Colonic mucosa (tissue), 4 donors: ENCODE measurements at regions not wholly inside any gene's neighbourhood (a gene's known extent, or its start where the extent isn't known, plus 50 kb on each side); places are given as distances from the start of the nearest gene placed in this dataset.
"Not testable (repeated sequence)": the region's sequence is repeated elsewhere in the genome, so short reads cannot be mapped to it uniquely, and the experiment has no call there.

Experiments
- DNase-seq: peaks from one replicate; pipeline ENCODE4 v3.0.0-alpha.2; 2020
- H3K27ac ChIP-seq: fragments of 200-600 bp; one replicate; pipeline ENCODE4 v1.8.0; 2021
- H3K27me3 ChIP-seq: fragments of 200-600 bp; one replicate; pipeline ENCODE4 v1.8.0; 2021
- H3K36me3 ChIP-seq: fragments of 200-600 bp; one replicate; pipeline ENCODE4 v1.8.0; 2021
- H3K4me1 ChIP-seq: fragments of 200-600 bp; one replicate; pipeline ENCODE4 v1.8.0; 2021; ENCODE audit warnings: mild to moderate bottlenecking
- H3K4me3 ChIP-seq: fragments of 200-600 bp; one replicate; pipeline ENCODE4 v1.8.0; 2021
- H3K9ac ChIP-seq, 2 donors: one replicate each; pipeline ENCODE4 v1.7.0; 2013; ENCODE audit warnings: control low read depth in 2 of 2, low read depth in 2 of 2, low read length in 2 of 2
- H3K9me3 ChIP-seq: fragments of 200-600 bp; one replicate; pipeline ENCODE4 v1.8.0; 2021
- intact Hi-C: fragments of 100-400 bp; cut with DNase I; formaldehyde crosslinking; loops from one replicate; pipeline ENCODE4 v1.14.1; 2022
- TF ChIP-seq, protein P1 (sequence below): fragments of 200-600 bp; IDR thresholded peaks from one replicate; pipeline ENCODE4 v1.8.0; 2022; ENCODE audit warnings: antibody characterized with exemption, mild to moderate bottlenecking
- donor health status: healthy.
- donor health status: DM: no; HTN: no; CAD: no.
- donor health status: DM: no; HTN: no; CAD: no.

GRCh38 chr17:22102177-22102576 lies 409.9 kb downstream of the KCNJ18 start:
- H3K36me3 ChIP-seq: no peaks in the 10 kb centered on the region
- H3K27ac ChIP-seq: no peak overlapping the region
- no peak for DNase-seq
- H3K27me3 ChIP-seq: no peaks in the 10 kb centered on the region
- H3K9me3 ChIP-seq: no peaks in the 10 kb centered on the region
- H3K4me1 ChIP-seq: no peaks in the 10 kb centered on the region
- H3K9ac ChIP-seq: no peak overlapping the region
- no peak overlapping the region for H3K4me3 ChIP-seq
- TF ChIP-seq, protein P1, sequence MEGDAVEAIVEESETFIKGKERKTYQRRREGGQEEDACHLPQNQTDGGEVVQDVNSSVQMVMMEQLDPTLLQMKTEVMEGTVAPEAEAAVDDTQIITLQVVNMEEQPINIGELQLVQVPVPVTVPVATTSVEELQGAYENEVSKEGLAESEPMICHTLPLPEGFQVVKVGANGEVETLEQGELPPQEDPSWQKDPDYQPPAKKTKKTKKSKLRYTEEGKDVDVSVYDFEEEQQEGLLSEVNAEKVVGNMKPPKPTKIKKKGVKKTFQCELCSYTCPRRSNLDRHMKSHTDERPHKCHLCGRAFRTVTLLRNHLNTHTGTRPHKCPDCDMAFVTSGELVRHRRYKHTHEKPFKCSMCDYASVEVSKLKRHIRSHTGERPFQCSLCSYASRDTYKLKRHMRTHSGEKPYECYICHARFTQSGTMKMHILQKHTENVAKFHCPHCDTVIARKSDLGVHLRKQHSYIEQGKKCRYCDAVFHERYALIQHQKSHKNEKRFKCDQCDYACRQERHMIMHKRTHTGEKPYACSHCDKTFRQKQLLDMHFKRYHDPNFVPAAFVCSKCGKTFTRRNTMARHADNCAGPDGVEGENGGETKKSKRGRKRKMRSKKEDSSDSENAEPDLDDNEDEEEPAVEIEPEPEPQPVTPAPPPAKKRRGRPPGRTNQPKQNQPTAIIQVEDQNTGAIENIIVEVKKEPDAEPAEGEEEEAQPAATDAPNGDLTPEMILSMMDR: no peak
- intact Hi-C loops: no loop called here

DNA sequence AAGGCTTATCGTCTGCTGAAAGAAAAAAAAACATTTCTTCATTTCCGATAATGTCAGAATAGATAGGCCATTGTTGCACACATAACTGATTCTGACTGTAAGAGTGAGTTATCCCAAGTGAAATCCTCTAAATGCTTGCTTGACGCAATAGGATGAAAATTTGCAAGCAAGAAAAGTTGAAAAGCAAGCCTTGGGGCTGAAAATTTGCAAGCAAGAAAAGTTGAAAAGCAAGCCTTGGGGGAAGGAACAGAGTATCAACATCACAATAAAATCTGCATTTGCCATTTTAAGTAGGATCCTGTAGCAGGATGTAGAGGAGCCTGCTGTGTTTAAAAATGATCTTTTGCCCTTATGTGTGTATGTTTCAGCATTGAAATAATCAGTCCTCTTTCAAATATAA lies 424.4 kb downstream of the KCNJ18 start:
- H3K4me1 ChIP-seq, H3K36me3 ChIP-seq, DNase-seq, H3K27ac ChIP-seq, H3K27me3 ChIP-seq, H3K4me3 ChIP-seq, intact Hi-C loops, H3K9me3 ChIP-seq, H3K9ac ChIP-seq: not testable (repeated sequence)

- H3K9me3 ChIP-seq, H3K4me1 ChIP-seq, H3K27me3 ChIP-seq, H3K36me3 ChIP-seq, DNase-seq, H3K9ac ChIP-seq, intact Hi-C loops, H3K4me3 ChIP-seq, H3K27ac ChIP-seq: not testable (repeated sequence)
Measured at GRCh38 chr17:22117401-22117800, 425.1 kb downstream of the KCNJ18 start.

DNA sequence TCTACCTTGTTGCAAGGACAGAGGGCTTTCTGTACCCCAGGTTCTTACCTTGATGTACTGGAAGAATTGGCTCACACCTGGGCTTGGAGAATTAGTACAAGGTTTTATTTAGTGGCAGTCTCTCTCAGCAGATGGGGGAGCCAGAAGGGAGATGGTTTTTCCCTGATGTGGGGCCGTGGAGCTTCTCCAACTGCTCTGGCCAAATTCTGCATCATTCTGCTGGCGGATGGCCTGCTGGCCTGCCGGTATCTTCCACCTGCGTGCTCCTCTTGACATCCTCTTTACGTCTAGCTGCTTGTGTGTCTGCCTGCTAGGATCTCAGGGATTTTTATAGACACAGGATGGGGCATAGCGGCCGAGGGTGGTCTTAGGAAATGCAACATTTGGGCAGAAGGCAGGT lies 426.7 kb downstream of the KCNJ18 start:
- DNase-seq, H3K4me3 ChIP-seq, H3K9ac ChIP-seq, intact Hi-C loops, H3K27me3 ChIP-seq, H3K27ac ChIP-seq, H3K36me3 ChIP-seq, H3K9me3 ChIP-seq, H3K4me1 ChIP-seq: not testable (repeated sequence)

GRCh38 chr17:22119751-22120150 lies 427.4 kb downstream of the KCNJ18 start:
- H3K4me3 ChIP-seq, H3K9ac ChIP-seq, H3K27ac ChIP-seq, DNase-seq, intact Hi-C loops, H3K4me1 ChIP-seq, H3K27me3 ChIP-seq, H3K9me3 ChIP-seq, H3K36me3 ChIP-seq: not testable (repeated sequence)

DNA sequence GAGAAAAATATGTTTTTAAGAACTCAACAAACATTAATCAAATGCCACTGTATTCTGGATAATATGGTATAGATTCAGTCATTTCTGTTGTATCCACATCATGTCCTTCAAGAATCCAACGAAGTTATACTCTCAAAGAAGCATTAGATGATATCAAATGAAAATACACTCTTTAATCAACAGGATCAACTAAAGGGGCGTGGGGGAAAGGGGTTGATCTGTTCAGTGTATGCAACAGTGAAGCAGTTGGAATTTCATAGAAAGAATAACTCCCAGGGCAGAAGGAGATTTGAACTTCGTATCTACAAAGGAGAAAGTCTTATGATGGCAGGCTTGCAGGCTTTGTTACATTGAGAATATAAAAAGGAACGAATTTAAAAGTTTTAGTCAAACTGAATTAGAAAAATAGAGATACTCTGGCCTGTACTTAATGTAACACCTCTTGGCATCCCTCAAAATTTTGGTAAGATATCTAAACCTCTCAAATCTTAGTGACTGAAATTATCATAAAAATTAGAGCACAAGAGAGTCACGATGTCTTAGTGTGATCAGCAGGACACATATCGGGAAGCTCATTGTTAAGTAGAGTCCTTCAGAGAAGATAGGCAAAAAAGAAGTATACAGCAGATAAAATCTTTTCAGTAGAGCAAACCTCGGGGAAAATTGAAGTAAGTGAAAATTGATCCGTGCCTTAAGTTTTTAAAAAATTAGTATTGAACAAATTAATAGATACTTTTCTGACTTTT lies 431.4 kb downstream of the KCNJ18 start:
- no peak overlapping the region for H3K4me3 ChIP-seq
- no peaks in the 10 kb centered on the region for H3K36me3 ChIP-seq
- intact Hi-C loops: no loop called here
- H3K9ac ChIP-seq: no peak overlapping the region
- no peak for DNase-seq
- no peaks in the 10 kb centered on the region for H3K4me1 ChIP-seq
- TF ChIP-seq, protein P1: no peak
- H3K9me3 ChIP-seq: no peaks in the 10 kb centered on the region
- no peaks in the 10 kb centered on the region for H3K27me3 ChIP-seq
- no peak overlapping the region for H3K27ac ChIP-seq

DNA sequence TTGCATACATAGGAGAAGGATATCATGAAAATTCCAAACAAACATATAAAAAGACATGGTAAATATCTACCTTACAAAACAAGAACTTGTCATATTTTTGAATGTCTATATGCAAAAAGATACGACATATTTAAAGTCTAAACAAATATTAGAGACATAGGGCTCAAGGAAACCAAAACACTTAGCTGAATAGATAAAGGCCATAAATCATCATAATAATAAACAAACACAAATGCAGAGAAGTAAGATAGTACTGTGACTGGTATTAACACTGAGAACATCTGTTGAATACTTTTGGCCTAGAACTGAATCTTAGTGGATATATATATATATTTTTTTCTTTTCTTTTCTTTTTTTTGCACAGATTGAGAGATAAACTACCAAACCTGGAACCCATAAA lies 435.8 kb downstream of the KCNJ18 start:
- no peak overlapping the region for H3K9ac ChIP-seq
- no peaks in the 10 kb centered on the region for H3K4me1 ChIP-seq
- no peaks in the 10 kb centered on the region for H3K9me3 ChIP-seq
- TF ChIP-seq, protein P1: no peak
- DNase-seq: no peak
- no peak overlapping the region for H3K27ac ChIP-seq
- no peaks in the 10 kb centered on the region for H3K27me3 ChIP-seq
- no peak overlapping the region for H3K4me3 ChIP-seq
- no peaks in the 10 kb centered on the region for H3K36me3 ChIP-seq
- intact Hi-C loops: no loop called here
